GM12878 (cell line): ENCODE measurements at regions not wholly inside any gene's neighbourhood (a gene's known extent, or its start where the extent isn't known, plus 50 kb on each side); places are given as distances from the start of the nearest gene placed in this dataset.

Source experiments
- ATAC-seq: fragments of 200-7000 bp; cut with Tn5 transposase; 3 replicates; pipeline ENCODE4 v1.9.1; 2020; ENCODE audit warnings: mild to moderate bottlenecking, moderate library complexity
- BruUV-seq: library from RNA; stranded (reverse); fragments of 400-500 nt; replicated peaks from 2 replicates; lab custom pipeline; 2021; lab: Mats Ljungman, UMichigan
- CTCF ChIA-PET: fragments of 300-600 bp; sonication (Branson Sonifier 250); formaldehyde crosslinking; extraction: SDS; loops from one replicate; lab custom pipeline; 2021; ENCODE audit warnings: inconsistent platforms; lab: Yijun Ruan, JAX
- POLR2A ChIA-PET: fragments of 350-600 bp; formaldehyde crosslinking; extraction: SDS; loops from one replicate; lab custom pipeline; 2021; ENCODE audit warnings: inconsistent platforms; lab: Charles Lee
- RAD21 ChIA-PET: fragments of 300-600 bp; sonication (Branson Sonifier 250); formaldehyde crosslinking; loops from one replicate; lab custom pipeline; 2023; ENCODE audit warnings: antibody characterized with exemption; ENCODE audit not compliant: unreplicated experiment; lab: Charles Lee
- SMC1A ChIA-PET: fragments of 300-600 bp; sonication (Branson Sonifier 250); formaldehyde crosslinking; loops from one replicate; lab custom pipeline; 2023; ENCODE audit not compliant: unreplicated experiment, uncharacterized antibody; lab: Charles Lee
- DNase-seq: peaks from one replicate; pipeline ENCODE4 v3.0.0-alpha.2; 2011; ENCODE audit warnings: low read depth, low spot score
- FAIRE-seq: peaks from 3 replicates; lab custom pipeline; 2011; peaks lifted over from hg19 to GRCh38; lab: Jason Lieb, UNC
- H2AFZ ChIP-seq: 2 replicates; pipeline ENCODE4 v1.6.0; 2011; ENCODE audit warnings: low read depth, low read length, control low read depth; ENCODE audit not compliant: control insufficient read depth
- H3K27ac ChIP-seq: 2 replicates; pipeline ENCODE4 v1.5.1; 2011; ENCODE audit warnings: control low read depth; ENCODE audit not compliant: control insufficient read depth, insufficient read depth
- H3K27me3 ChIP-seq, 2 experiments: replicated peaks in 1 of 2; 2 replicates each; pipeline versions ENCODE4 v1.6.0 to v1.6.1; 2011; ENCODE audit warnings: low read length in 1 of 2; ENCODE audit not compliant: control insufficient read depth in 2 of 2, insufficient read depth in 2 of 2
- H3K36me3 ChIP-seq, 2 experiments: 2 replicates each; pipeline ENCODE4 v1.5.1; 2011; ENCODE audit warnings: low read length in 1 of 2; ENCODE audit not compliant: control insufficient read depth in 2 of 2, insufficient read depth in 2 of 2
- H3K4me1 ChIP-seq: 2 replicates; pipeline ENCODE4 v1.6.1; 2011; ENCODE audit warnings: mild to moderate bottlenecking, low read length, moderate library complexity, mixed read lengths; ENCODE audit not compliant: control insufficient read depth, insufficient read depth
- H3K4me2 ChIP-seq: 2 replicates; pipeline ENCODE4 v1.6.0; 2011; ENCODE audit warnings: control low read depth; ENCODE audit not compliant: control insufficient read depth, insufficient read depth
- H3K4me3 ChIP-seq: fragments of 200-600 bp; sonication (generic); 2 replicates; pipeline ENCODE4 v1.5.1; 2016
- H3K79me2 ChIP-seq: 2 replicates; pipeline ENCODE4 v1.6.0; 2011; ENCODE audit warnings: low read length; ENCODE audit not compliant: control insufficient read depth, insufficient read depth
- H3K9ac ChIP-seq: 2 replicates; pipeline ENCODE4 v1.8.0; 2011; ENCODE audit warnings: low read length, control low read depth, mixed read lengths; ENCODE audit not compliant: control insufficient read depth, insufficient read depth
- H3K9me3 ChIP-seq: replicated peaks from 3 replicates; pipeline ENCODE4 v1.5.1; 2011; ENCODE audit warnings: mild to moderate bottlenecking, low read length; ENCODE audit not compliant: control insufficient read depth, insufficient read depth
- H4K20me1 ChIP-seq: 2 replicates; pipeline ENCODE4 v1.6.0; 2011; ENCODE audit not compliant: control insufficient read depth, insufficient read depth
- ASH2L ChIP-seq: fragments of 300-600, 200-600 bp; sonication (generic); IDR thresholded peaks from 2 replicates; pipeline ENCODE4 v1.6.1; 2017; ENCODE audit warnings: low read depth, mild to moderate bottlenecking, borderline replicate concordance
- E2F8 ChIP-seq: fragments of 450-650 bp; IDR thresholded peaks from 2 replicates; pipeline ENCODE4 v1.6.1; 2018; ENCODE audit warnings: mild to moderate bottlenecking, low read depth, moderate library complexity; ENCODE audit not compliant: partially characterized antibody
- IRF4 ChIP-seq: IDR thresholded peaks from 2 replicates; pipeline ENCODE4 v1.6.1; 2011; ENCODE audit warnings: low read depth, low read length
- JUNB ChIP-seq: IDR thresholded peaks from 2 replicates; pipeline ENCODE4 v1.6.1; 2016; ENCODE audit warnings: antibody characterized with exemption, mild to moderate bottlenecking
- MEF2B ChIP-seq: fragments of 450-650 bp; IDR thresholded peaks from 2 replicates; pipeline ENCODE4 v1.6.1; 2018; ENCODE audit warnings: mild to moderate bottlenecking, moderate library complexity; ENCODE audit not compliant: partially characterized antibody, poor library complexity, severe bottlenecking
- POLR2AphosphoS2 ChIP-seq: IDR thresholded peaks from 2 replicates; pipeline ENCODE4 v1.6.1; 2011; ENCODE audit warnings: low read depth, mild to moderate bottlenecking, low read length, improper control_type of control experiment, moderate library complexity
- REST ChIP-seq: IDR thresholded peaks from 2 replicates; pipeline ENCODE4 v1.6.1; 2012; ENCODE audit warnings: mild to moderate bottlenecking, low read depth, low read length
- STAT1 ChIP-seq: fragments of 450-650 bp; conservative IDR thresholded peaks from 2 replicates; pipeline ENCODE4 v1.6.1; 2014; ENCODE audit warnings: antibody characterized with exemption, mild to moderate bottlenecking
- WRNIP1 ChIP-seq: IDR thresholded peaks from 2 replicates; pipeline ENCODE4 v1.6.1; 2011; ENCODE audit warnings: low read depth, low read length, improper control_type of control experiment, borderline replicate concordance
- WGBS: methylation state at CpG from one replicate; pipeline ENCODE4 v1.1.6; 2016; ENCODE audit warnings: low lambda C conversion rate; ENCODE audit not compliant: insufficient replicate concordance, insufficient coverage; ENCODE audit errors: missing lambda C conversion rate; 5-methylcytosine and 5-hydroxymethylcytosine counted together
- in situ Hi-C: fragments of 300-500 bp; cut with MboI; formaldehyde crosslinking; loops from 9 replicates; pipeline ENCODE4 v1.14.3; 2018; ENCODE audit warnings: mixed read lengths
- intact Hi-C: fragments of 100-400 bp; cut with micrococcal nuclease; formaldehyde crosslinking; loops from one replicate; pipeline ENCODE4 v1.14.2; 2022; ENCODE audit not compliant: unreplicated experiment
- TF ChIP-seq, protein P1 (sequence below): IDR thresholded peaks from 2 replicates; pipeline ENCODE4 v1.6.1; 2011; ENCODE audit warnings: borderline replicate concordance, low read depth, mild to moderate bottlenecking, moderate library complexity, low read length; ENCODE audit not compliant: insufficient read depth, poor library complexity, severe bottlenecking

DNA sequence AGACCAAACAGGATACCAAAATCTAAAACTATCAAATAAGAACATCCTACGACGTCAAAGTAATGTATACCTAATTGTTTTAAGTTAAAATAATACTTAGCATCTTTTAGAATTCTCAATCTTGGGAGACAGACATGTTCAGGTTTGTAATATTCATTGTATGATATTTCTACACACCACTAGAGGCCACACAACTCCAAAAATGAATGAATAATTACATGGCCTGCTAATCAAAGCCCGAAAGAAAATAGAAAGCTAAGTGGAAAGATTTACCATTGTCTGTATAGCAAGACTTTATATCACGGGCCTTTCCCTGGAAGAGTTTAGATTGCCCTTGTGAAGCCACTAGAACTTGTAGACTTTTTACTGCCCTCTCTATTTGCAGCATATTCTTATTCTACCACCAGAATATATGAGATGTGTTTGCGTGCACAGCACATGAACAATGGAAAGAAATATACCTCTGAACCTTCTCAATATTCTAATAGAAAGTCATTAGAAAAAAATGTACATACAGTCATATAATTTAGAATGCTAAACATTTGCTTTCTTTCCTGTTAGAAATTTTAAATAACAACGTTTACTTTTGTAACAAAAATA, 380.1 kb upstream of the NUDT12 start (continued):
- TF ChIP-seq E2F8 (no peak), MEF2B (no peak), STAT1 (no peak)

DNA sequence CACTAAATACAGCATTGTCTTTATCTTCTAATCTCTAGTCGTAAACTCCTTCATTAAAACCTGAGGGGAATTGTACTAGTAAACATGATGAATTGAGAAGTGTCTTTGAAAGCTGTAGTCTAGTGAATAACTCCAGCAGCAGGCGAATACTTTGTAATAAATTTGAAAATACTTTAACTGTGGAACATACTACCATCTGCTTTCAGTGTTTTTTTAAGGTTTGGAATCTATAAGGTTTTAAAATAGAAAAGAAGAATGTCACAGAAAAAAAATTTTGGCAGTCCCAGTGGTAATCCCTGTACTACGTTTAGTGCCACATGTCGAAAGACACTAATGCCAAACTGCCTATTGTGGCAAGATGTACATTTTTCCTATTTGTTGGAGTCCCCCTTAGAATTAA, 379.0 kb upstream of the NUDT12 start:
- ChIA-PET RAD21 (interaction anchor here (0.5 kb wide), 1 partner anchor 84 kb away, joined by 4 read pairs; no protein-coding TSS in a partner anchor), SMC1A (interaction anchor here (1.0 to 4.5 kb wide), 3 partner anchors 13 to 237 kb away, joined by 3 to 24 read pairs (median 5); no protein-coding TSS in a partner anchor), CTCF (interaction anchor here (0.8 to 2.3 kb wide), 4 partner anchors 11 to 238 kb away, joined by 3 to 7 read pairs (median 5); no protein-coding TSS in a partner anchor), POLR2A (no interaction called here)
- Histone ChIP-seq H3K4me1 (no peaks in the 10 kb centered on the region), H2AFZ (no peak overlapping the region), H3K9me3 (no peaks in the 10 kb centered on the region), H3K79me2 (no peaks in the 10 kb centered on the region), H3K4me3 (no peak overlapping the region), H3K4me2 (no peak overlapping the region), H3K27ac (no peak overlapping the region), H3K9ac (no peak overlapping the region), H3K27me3 (no peaks in the 10 kb centered on the region), H4K20me1 (no peaks in the 10 kb centered on the region), H3K36me3 (no peaks in the 10 kb centered on the region)
- intact Hi-C loops, result no loop called here
- FAIRE-seq (no peak), DNase-seq (no peak), ATAC-seq (no peak)
- WGBS, result 68% methylated on average over 4 of the region's 4 CpGs
- in situ Hi-C loops, result no loop called here
- BruUV-seq, result no TSS peak
- TF ChIP-seq E2F8, result no peak
- no peak for TF ChIP-seq WRNIP1
- no peak for TF ChIP-seq JUNB
- no peak for TF ChIP-seq REST
- TF ChIP-seq ASH2L, result no peak
- no peak for TF ChIP-seq POLR2AphosphoS2
- no peak for TF ChIP-seq IRF4
- TF ChIP-seq, protein P1, sequence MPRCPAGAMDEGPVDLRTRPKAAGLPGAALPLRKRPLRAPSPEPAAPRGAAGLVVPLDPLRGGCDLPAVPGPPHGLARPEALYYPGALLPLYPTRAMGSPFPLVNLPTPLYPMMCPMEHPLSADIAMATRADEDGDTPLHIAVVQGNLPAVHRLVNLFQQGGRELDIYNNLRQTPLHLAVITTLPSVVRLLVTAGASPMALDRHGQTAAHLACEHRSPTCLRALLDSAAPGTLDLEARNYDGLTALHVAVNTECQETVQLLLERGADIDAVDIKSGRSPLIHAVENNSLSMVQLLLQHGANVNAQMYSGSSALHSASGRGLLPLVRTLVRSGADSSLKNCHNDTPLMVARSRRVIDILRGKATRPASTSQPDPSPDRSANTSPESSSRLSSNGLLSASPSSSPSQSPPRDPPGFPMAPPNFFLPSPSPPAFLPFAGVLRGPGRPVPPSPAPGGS, result no peak
